OCI-LY3 (cell line): ENCODE measurements at regions not wholly inside any gene's neighbourhood (a gene's known extent, or its start where the extent isn't known, plus 50 kb on each side); places are given as distances from the start of the nearest gene placed in this dataset.

ENCODE experiments used
- EZH2phosphoT487 ChIP-seq: fragments of 200-600 bp; shearing (Covaris generic); IDR thresholded peaks from 2 replicates; pipeline ENCODE4 v1.6.1; 2018; ENCODE audit warnings: antibody characterized with exemption, mixed run types, low read depth
- TF ChIP-seq, protein P1 (sequence below): fragments of 200-600, 300-600 bp; sonication (generic); IDR thresholded peaks from 2 replicates; pipeline ENCODE4 v1.5.1; 2014; ENCODE audit warnings: antibody characterized with exemption, low read length, low read depth

DNA sequence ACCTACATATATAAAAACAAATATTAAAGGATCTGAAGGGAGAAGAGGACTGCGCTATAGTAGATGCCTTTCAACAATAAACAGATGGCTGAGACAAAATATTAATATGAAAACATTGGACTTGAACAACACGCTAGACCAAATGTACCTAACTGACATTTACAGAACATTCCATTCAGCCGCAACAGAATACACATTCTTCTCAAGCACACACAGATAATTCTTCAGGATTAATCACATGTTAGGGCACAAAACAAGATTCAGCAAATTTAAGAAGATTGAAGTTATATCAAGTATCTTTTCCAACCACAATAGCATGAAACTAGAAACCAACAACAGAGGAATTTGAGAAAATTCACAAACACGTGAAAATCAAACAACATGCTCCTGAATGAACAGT lies 741.4 kb downstream of the ADGRL2 start:
- TF ChIP-seq, protein P1, sequence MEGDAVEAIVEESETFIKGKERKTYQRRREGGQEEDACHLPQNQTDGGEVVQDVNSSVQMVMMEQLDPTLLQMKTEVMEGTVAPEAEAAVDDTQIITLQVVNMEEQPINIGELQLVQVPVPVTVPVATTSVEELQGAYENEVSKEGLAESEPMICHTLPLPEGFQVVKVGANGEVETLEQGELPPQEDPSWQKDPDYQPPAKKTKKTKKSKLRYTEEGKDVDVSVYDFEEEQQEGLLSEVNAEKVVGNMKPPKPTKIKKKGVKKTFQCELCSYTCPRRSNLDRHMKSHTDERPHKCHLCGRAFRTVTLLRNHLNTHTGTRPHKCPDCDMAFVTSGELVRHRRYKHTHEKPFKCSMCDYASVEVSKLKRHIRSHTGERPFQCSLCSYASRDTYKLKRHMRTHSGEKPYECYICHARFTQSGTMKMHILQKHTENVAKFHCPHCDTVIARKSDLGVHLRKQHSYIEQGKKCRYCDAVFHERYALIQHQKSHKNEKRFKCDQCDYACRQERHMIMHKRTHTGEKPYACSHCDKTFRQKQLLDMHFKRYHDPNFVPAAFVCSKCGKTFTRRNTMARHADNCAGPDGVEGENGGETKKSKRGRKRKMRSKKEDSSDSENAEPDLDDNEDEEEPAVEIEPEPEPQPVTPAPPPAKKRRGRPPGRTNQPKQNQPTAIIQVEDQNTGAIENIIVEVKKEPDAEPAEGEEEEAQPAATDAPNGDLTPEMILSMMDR: no peak
- TF ChIP-seq EZH2phosphoT487: no peak
